DMS53 (cell line): ENCODE measurements at regions not wholly inside any gene's neighbourhood (a gene's known extent, or its start where the extent isn't known, plus 50 kb on each side); places are given as distances from the start of the nearest gene placed in this dataset.

ENCODE experiments used
- DNase-seq: peaks from one replicate; lab custom pipeline; 2025; lab: John Stamatoyannopoulos, UW

DNA sequence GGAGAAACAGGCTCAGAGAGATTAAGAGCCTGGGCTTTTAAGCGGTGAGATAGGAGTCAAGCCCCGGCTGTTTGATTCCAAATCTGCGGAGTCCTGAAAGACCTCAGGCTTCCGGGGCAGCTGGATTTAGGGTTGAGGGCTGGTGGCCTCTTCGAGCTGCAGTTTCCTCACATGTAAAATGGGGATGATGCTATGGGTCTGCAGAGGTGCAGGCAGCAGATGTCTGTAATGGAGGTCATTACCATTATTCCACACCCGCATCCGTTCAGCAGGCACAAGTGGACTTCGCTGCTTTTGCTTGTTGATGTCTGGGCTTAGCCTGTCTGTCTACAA, 175.6 kb upstream of the HS6ST1 start:
- DNase-seq: no peak

DNA sequence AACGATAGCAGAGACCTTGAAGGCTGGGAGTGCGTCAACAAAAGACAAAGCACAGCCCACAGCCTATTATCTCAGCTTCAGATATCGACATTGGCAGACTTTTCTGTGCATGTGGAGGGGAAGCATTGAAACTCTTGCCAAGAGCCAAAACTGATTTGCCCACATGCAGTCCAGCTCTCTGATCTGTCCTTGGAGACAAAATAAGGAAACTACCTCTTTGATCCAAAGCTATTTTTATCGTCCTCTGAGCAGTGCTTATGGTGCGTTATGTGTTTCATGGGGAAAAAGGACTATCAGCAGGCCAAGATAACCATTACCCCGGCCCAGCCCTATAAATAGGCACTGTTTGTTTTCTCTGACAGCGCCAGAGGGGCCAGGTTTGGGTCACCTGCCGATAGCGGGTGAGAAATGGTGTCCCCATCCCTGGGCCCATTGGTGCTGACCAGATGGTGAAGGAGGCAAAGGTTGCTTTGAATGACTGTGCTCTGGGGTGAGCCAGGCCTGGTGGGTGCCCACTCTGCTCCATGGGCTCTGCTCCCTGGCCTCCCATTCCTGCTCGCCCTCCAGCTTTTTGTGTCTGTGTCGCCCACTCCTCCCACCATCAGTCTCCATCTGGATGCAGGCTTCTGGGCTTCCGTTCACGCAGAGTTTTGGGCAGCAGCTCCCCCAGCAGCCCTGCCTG, 176.1 kb upstream of the HS6ST1 start:
- DNase-seq: no peak

DNA sequence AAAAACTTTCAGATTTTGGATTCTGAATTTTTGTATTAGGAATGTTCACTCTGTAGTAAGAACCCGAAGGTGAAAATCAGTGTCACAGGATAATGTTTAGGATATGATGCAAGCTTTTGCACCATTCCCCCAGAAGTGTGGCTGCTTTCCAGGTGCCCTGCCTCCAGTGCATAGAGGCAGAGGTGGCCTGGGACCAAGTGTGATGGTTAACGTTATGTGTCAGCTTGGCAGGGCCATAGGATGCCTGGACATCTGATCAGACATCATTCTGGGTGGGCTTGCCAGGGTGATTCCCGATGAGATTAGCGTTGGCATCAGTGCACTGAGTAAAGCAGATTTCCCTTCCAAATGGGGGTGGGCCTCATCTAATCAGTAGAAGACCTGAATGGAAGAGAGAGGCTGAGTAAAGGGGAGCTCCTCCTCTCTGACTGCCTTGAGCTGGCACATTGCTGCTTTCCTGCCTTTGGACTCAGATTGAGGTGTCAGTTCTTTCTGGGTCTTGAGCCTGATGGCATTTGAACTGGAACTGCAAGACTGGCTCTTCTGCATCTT, 177.4 kb upstream of the HS6ST1 start:
- no peak for DNase-seq

DNA sequence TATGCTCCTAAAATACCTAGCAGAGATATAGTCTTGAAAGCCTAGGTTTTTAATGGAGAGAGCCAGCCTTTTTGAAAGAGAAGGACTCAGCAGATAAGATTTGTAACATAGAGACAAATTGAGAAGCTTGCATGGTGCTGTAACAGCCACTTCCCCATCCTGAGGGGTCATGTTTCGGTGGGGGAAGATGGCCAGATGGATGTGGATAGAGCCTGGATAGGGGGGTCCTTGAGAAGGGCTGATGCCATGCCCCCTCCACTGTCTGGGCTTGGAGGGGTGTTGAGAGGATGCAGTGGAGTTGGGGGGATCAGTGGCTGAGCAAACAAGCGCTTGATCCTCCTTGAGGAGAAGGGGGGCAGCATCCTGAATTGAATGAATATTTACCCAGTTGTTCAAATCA, 178.0 kb upstream of the HS6ST1 start:
- DNase-seq: no peak

DNA sequence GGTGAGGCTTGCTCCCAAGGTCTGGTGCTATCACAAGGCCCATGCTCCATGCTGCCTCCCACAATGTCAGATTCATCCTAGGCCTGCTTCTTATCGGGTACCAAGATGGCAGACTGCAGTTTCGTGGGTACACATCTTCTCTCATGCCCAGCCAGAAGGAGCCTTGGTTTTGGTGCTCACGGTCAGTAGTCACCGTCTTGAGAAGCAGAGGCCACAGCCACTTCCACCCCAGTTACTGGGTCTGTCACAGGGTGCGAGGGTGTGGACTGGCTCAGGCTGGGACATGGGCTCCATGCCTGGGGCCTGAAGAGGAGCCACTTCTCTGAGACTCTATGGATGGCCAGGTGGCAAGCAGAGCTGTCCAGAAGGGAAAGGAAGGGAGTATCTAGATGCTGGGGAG, 178.8 kb upstream of the HS6ST1 start:
- DNase-seq: no peak

DNA sequence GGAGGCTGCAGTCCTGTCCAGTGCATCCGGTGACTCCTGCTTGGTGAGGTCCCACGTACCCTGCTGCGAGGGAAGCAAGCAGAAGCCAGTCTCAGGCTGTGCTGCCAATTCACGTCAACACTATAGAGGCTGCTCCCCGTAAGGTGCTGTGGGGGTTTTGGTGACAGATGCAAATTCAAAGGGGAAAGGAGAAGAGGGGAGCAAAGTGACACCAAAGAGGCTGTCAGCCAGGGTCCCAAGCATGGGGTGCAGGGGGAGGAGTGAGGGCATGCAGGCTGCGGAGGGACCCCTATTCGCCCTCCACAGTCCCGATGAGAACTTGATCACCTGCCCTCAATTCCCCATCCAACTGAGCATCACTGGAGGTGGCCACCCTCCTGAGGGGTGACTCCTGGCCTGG, 179.4 kb upstream of the HS6ST1 start:
- no peak for DNase-seq

DNA sequence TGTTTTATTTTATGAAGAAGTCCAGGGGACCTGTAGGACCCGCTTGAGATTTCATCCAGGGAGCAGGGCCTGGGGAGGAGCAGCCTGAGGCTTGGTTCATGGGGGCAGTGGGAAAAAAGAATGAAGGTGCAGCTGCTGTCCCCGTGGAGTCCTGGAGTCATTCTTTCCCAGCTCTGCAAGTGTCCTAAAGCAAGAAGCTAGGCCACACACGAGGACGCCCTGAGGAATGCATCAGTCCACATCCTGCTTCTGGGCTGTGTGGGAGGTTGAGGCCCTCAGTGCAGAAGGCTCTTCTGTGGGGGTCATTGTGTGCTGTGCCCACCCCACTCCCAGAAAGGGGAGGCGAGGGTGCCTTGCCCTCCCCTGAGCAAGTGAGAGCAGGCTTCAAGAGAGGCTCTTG, 179.9 kb upstream of the HS6ST1 start:
- DNase-seq: no peak

DNA sequence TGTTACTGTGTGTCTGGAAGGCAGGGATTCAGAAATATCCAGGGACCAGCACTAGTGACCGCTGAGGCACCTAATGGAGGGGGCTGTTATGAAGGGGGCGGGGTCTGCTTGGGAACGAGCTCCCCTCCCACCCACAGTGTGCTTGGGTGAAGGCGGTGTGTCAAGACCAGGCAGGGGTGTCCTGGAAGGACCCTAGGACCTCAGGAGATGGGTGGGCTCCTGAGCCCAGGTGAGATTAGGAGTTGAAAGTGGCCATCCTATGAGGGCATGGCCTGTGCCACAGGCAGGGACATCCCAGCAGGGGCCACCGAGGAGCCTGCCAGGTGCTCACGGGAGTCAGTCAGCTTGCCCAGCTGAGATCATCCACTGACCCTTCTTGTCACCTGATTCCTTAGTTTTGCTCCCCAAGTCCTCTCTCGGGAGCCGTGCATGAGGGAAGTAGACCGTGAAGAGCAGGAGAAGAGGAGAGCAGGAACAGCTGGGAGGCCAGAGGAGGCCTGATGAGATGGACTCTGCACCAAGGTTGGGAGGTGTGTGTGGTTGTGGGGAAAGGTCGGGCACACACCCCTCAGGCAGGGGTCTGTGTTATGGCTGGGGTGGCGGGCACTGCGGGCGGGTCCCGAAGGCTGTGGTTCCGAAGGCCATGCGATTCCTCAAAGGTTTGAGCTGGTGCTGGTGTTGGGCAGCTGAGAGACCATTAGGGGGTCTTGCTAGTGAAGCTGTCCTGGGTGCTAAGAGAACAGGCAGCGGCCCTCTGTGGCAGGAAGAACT, 180.9 kb upstream of the HS6ST1 start:
- no peak for DNase-seq

DNA sequence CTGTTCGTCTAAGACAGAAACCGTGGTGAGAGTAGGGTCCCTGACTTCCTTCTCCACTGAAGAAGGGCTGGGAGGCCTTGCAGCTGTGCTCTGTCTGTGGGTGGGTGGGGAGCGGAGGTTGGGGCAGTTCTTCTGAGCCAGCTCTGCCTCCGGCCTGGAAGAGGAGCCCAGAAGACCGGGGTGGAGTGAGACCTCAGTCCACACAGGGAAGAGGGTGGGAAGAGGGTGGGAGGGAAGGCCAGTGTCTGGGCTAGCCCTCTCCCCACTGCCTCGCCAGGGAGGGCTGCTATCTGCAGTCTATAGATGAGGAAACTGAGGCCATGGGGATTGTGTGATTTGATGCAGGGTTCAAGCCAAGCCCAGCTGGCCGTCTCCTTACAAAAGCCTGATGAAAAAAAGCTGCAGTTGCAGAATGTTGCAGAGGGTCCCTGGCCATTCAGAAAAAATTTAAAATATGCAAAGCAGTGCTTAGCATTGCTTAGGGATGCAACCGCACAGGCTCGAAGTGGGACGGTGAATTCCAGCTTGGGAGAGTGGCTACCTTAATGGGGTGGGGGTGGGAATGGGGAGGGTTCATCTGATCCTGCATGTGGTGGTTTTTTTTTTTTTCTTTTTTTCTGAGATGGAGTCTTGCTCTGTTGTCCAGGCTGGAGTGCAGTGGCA, 181.6 kb upstream of the HS6ST1 start:
- DNase-seq: no peak

DNA sequence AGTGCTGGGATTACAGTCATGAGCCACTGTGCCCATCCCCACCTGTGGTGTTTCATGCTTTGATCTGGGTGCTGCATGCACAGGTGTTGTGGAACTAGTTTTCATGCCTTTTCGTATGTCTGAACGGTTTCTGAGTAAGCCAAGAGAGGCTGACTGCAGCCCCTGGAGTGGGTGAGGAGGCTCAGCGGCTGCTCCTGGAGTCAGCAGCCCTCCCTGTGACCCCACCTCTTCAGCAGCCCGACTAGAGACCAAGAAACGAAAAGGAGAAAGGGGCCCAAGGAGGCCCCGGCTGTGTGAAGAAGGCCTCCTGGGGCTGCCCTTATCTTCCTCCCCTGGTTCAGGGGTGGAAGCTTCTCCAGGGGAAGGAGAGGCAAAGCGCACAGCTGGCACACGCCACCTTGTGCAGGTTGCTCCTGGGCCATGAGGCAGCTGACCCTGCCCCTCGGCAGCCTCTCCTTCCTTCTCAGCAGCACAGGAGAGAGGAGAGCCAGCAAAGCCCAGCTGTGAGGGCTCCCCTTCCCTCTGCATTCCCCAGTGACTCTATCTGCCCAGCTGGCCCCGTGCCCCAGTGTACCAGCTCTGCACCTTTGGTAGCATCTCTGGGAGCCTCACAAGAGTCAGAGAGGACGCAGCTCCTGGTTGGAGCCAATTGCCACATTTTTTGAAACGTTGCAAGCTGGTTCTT, 182.5 kb upstream of the HS6ST1 start:
- DNase-seq: no peak

DNA sequence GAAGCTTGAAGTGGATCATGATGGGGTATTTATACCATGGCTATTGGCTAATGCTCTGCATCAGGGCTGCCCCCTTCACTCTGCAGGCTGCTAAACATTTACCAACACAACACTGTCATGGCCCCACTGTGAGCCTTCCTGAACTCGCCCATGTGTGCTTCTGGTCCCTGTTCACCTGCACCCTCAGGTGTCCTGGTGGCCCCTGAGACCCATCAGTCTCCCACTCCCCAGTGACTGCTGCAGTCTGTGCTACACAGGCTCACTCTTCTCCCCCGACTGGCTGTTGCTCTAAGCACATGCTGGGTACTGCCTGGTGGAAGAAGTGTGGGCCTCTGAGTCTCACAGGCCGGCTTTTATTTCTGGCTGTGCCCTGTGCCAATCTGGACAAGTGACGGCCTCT, 183.0 kb upstream of the HS6ST1 start:
- no peak for DNase-seq

DNA sequence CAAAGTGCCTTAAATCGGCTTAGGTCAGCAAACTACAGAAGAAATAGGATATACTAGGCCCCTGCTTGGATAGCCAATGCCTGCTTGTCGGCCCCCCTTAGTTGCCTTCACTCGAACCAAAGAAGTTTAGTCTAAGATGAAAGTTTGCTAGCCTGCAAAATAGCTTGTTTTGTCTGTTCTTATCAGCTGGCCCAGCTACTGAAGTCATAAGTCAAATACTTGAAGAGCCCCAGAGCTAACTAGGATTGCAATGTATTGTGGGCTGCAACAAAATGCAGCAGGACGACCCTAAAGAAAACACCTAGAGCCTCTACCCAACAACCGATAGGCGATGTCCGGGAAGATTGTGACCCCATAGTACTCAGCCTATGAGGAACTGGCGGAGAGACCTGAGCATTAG, 183.5 kb upstream of the HS6ST1 start:
- no peak for DNase-seq

DNA sequence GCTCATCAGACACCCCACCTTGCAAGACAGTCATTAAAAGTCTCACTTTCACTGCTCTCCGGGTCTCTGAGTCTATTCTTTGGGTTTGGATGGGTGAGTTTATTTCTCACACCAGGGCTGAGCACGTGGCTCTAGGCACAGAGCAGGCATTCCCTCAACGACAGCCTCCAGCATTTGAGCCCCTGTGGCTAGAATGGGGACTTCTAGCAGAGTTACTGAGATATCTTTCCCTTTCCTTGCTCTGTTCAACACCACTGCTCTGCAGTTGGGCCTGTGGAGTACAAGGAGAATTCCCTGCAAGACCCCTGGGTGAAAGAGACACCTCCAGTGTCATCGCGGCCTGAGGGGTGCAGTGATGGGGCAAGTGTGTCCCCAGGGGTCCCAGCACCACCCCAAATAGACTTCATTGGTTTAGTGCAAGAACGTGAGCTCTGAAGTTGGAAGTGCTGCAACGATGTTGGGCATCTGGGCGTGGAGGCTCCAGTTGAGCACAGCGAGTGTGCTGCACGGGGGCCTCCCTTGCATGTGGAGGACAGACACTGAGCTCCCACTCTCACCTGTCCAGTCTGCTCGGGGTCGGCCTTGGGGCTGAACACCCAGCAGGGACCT, 184.1 kb upstream of the HS6ST1 start:
- DNase-seq: no peak

DNA sequence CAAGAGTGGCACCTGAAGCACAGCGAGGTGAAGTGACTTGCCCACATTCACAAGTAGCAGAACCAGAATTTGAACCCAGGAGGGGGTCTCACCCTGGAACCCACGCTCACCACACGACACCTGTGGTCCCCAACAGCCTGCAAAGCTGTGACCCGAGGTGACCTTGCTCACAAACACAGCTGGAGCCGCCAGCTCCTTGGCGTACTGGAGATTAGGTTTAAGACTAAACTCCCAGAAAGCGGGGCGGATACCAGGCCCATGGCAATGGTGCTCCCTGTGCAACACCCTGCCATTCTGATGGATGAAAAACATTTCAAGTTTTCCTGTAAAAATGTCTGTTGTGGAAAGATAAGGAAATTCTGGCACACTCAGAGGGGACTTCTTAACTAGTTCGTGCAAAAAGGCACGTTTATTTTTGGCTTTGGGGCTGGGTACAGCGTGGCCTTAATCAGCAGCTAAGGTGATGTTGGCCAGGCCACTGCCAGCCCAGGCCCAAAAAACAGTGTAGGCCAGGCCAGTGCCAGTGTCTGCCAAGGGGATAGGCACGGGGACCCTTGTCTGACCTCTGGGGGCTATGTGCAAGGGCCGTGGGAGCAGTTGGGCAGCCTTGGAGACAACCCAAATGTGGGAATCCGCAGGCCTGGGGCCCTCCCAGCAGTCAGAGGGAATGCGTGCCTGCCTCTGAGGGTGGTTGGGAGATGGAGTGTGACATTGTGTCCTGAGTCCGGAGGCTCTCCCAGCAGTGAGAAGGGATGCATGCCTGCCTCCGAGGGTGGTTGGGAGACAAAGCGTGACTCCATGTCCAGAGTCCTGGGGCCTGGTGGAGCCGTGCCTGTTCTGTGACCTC, 185.0 kb upstream of the HS6ST1 start:
- no peak for DNase-seq

DNA sequence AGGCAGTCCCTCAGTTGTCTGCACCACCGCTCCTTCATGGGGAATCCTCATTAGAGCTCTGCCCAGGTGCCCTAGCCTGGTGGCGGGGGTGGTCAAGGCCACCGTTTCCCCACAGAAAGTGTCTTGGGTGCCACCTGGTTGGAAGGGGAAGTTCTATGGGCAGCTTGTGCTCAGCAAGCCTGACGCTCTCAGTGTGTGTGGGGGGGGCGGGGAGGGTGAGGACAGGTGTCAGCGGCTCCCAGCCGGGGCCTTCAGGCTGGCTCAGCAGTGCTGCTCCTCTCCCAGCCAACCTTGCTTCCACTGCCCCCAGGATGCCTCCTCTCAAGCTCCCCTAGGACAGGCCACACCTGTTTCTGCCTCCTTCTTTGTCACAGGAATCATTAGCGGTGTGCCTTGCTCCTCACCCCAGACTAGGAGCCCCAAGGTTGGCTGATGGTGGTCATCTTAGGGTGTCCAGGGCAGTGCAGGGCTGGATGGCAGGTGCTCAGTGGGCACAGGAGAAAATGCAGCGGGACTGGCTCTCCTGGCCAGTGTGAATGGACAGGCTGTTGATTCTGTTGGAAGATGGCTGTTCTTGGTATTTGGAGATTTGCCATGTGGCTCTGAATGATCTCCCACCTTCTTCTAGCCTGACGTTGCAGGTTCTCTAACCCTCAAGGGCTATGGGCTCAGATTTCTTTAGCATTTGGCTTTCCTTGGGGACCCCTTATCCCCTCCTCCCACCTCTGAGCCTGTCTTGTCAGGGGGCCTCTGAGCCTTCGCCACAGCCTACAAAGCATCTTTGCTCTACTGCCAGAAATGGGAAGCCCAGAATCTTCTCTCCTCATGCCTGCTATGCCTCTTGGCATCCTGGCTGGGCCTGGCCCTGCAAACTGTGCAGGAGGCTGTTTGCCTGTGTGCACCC, 185.8 kb upstream of the HS6ST1 start:
- no peak for DNase-seq

DNA sequence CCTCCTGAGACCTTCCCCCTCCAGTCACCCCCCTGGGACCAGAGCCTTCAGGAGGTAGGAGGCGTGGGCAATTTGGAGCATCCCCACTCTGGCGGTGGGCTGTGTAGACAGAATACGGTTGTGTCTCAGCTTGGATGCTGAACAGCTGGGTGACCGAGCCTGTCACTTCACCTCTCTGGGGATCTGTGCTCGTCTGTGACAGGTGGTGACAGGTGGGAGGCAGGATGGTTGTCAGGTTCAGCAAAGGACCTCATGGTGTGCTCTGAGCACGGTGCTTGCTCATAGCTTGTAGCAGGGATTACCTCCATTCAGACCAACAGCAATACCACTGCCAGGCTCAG, 186.5 kb upstream of the HS6ST1 start:
- no peak for DNase-seq

DNA sequence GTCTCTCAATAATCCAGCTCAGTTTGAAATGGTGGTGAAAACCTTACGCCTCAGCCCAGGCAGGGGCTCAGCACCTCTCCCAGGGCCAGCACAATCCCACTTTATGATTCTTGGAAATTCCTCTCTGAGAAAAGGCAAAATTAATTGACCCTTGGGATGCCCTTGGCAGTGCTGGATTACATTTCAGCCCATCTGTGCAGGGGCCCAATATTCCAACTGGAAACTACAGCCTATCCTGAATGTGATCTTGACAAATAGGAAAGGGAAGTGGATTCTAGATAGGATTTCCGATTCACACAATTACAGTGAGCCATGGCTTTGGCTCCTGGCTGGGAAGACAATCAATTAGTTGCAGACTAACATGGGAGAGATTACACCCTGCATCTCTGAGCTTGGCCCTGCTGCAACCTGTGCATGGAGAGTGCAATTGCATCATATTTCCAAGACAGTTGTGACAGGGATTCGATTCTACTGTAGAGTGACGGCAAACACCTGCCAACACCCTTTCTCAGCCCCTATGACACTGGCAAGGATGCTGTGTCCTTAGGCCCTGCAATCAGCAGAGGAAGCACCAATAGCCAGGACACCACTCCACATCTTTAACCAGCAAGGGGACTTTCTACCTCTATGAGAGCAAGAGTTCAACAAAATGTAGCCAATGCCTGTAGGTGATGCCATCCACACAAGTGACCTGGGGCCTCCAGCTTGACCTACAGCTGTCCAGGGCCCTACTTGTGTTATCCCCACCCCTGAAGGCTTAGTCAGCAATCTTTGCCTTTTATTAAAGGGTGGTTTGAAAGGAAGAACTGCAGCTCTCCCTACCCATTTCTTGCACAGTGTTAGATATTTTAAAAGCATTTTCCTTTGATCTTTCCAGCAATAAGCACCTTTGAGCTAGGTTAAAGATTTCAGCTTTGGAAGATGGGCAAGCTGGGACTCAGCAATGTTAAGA, 187.2 kb upstream of the HS6ST1 start:
- DNase-seq: no peak

DNA sequence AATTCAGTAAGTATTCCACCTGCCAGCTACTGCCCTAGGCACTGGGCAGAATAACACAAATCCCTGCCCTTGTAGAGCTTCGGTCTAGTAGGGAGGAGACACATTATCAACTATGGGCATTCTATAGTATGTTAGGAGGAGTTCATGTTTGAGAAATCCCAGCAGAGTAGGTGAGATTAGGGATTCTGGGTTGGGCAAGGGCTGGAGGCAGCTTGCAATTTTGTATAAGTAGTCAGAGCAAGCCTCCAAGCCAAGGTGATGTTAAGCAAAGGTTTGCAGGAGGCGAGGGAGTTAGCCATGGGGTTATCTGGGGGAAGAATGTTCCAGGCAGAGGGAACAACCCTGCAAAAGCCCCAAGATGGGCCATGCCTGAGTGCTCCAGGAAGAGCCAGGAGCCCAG, 187.9 kb upstream of the HS6ST1 start:
- no peak for DNase-seq
